SH-SY5Y (cell line): ENCODE measurements at regions not wholly inside any gene's neighbourhood (a gene's known extent, or its start where the extent isn't known, plus 50 kb on each side); places are given as distances from the start of the nearest gene placed in this dataset.

ENCODE experiments used
- GATA2 ChIP-seq: IDR thresholded peaks from 2 replicates; pipeline ENCODE4 v1.6.1; 2011; ENCODE audit warnings: mild to moderate bottlenecking, low read depth, low read length
- GATA3 ChIP-seq: IDR thresholded peaks from 2 replicates; pipeline ENCODE4 v1.6.1; 2011; ENCODE audit warnings: low read depth, mild to moderate bottlenecking, low read length, moderate library complexity

- TF ChIP-seq GATA2 (no peak), GATA3 (no peak)
Measured at GRCh38 chr21:15282665-15283064, 217.9 kb upstream of the NRIP1 start.
